ENCODE measurements at regions not wholly inside any gene's neighbourhood (a gene's known extent, or its start where the extent isn't known, plus 50 kb on each side); places are given as distances from the start of the nearest gene placed in this dataset.

- TF ChIP-seq, protein P1, sequence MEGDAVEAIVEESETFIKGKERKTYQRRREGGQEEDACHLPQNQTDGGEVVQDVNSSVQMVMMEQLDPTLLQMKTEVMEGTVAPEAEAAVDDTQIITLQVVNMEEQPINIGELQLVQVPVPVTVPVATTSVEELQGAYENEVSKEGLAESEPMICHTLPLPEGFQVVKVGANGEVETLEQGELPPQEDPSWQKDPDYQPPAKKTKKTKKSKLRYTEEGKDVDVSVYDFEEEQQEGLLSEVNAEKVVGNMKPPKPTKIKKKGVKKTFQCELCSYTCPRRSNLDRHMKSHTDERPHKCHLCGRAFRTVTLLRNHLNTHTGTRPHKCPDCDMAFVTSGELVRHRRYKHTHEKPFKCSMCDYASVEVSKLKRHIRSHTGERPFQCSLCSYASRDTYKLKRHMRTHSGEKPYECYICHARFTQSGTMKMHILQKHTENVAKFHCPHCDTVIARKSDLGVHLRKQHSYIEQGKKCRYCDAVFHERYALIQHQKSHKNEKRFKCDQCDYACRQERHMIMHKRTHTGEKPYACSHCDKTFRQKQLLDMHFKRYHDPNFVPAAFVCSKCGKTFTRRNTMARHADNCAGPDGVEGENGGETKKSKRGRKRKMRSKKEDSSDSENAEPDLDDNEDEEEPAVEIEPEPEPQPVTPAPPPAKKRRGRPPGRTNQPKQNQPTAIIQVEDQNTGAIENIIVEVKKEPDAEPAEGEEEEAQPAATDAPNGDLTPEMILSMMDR (IDR thresholded peaks at IDR 0.05; ENCODE audit: insufficient read depth, low read depth, low read length), result no peak
- no peak for TF ChIP-seq EZH2 (IDR thresholded peaks at IDR 0.05; ENCODE audit: insufficient read depth, low read length)
These were observed 116.9 kb upstream of the MEF2C start for GRCh38 chr5:88999853-89000252.
